B cell (primary cell): ENCODE measurements at regions not wholly inside any gene's neighbourhood (a gene's known extent, or its start where the extent isn't known, plus 50 kb on each side); places are given as distances from the start of the nearest gene placed in this dataset.
A peak's percentile ranks its signal among the peaks of the same experiment; 100 is the strongest.

ENCODE experiments used
- ATAC-seq: fragments of 200-7000 bp; cut with Tn5 transposase; one replicate; pipeline ENCODE4 v1.10.0; 2021; ENCODE audit warnings: low read depth, mild to moderate bottlenecking, moderate number of reproducible peaks, moderate library complexity
- CTCF ChIA-PET: fragments of 350-600 bp; sonication (Branson Sonifier 250); formaldehyde crosslinking; loops from one replicate; lab custom pipeline; 2021; ENCODE audit warnings: antibody characterized with exemption, inconsistent platforms; lab: Charles Lee
- POLR2A ChIA-PET: fragments of 350-600 bp; sonication (Branson Sonifier 250); formaldehyde crosslinking; loops from one replicate; lab custom pipeline; 2021; ENCODE audit warnings: antibody characterized with exemption; lab: Charles Lee
- DNase-seq: peaks from one replicate; pipeline ENCODE4 v3.0.0; 2013
- H2AFZ ChIP-seq: 2 replicates; pipeline ENCODE4 v1.6.1; 2012; ENCODE audit warnings: mild to moderate bottlenecking, low read depth, low read length; ENCODE audit not compliant: insufficient read depth, poor library complexity, severe bottlenecking
- H3K27ac ChIP-seq, 2 donors: 1 replicate in 1 of 2; 2 replicates in 1 of 2; pipeline ENCODE4 v1.5.1; 2012 to 2013; ENCODE audit warnings: low read length in 2 of 2, mild to moderate bottlenecking in 2 of 2, moderate library complexity in 1 of 2
- H3K27me3 ChIP-seq, 4 experiments: fragments of 200-600 bp in 1 of 4; sonication (generic) in 1 of 4; replicated peaks in 1 of 4; 1 replicate in 2 of 4; 2 replicates in 2 of 4; pipeline versions ENCODE4 v1.6.1 to v1.7.0; 2013 to 2016; ENCODE audit warnings: low read length in 3 of 4, mild to moderate bottlenecking in 2 of 4, mixed read lengths in 1 of 4, moderate library complexity in 1 of 4; ENCODE audit not compliant: insufficient read depth in 4 of 4, control insufficient read depth in 3 of 4; ENCODE audit errors: control extremely low read depth in 1 of 4
- H3K36me3 ChIP-seq, 2 experiments: replicated peaks in 1 of 2; 1 replicate in 1 of 2; 2 replicates in 1 of 2; pipeline versions ENCODE4 v1.6.1 to v1.7.1; 2013; ENCODE audit warnings: low read length in 1 of 2; ENCODE audit not compliant: insufficient read depth in 2 of 2, control insufficient read depth in 1 of 2; ENCODE audit errors: control extremely low read depth in 1 of 2, extremely low read depth in 1 of 2
- H3K4me1 ChIP-seq, 2 donors: fragments of 200-600 bp in 1 of 2; sonication (generic) in 1 of 2; 1 replicate in 1 of 2; 2 replicates in 1 of 2; pipeline versions ENCODE4 v1.5.1 to v1.6.1; 2013 to 2017; ENCODE audit warnings: low read length in 2 of 2; ENCODE audit not compliant: control insufficient read depth in 2 of 2, insufficient read depth in 2 of 2
- H3K4me2 ChIP-seq: replicated peaks from 2 replicates; pipeline ENCODE3; 2012; ENCODE audit warnings: mild to moderate bottlenecking, low read depth, low read length; ENCODE audit not compliant: poor library complexity, severe bottlenecking
- H3K4me3 ChIP-seq, 5 experiments: fragments of 200-600 bp in 1 of 5; sonication (generic) in 1 of 5; 1 replicate in 3 of 5; 2 replicates in 2 of 5; pipeline versions ENCODE4 v1.5.1 to v1.7.0; 2011 to 2016; ENCODE audit warnings: low read length in 4 of 5, mild to moderate bottlenecking in 4 of 5, low read depth in 2 of 5, control low read depth in 1 of 5, moderate library complexity in 1 of 5; ENCODE audit not compliant: insufficient read depth in 1 of 5; ENCODE audit errors: control extremely low read depth in 1 of 5, extremely low read depth in 1 of 5
- H3K79me2 ChIP-seq: fragments of 200-600 bp; sonication (generic); one replicate; pipeline ENCODE4 v1.6.0; 2016; ENCODE audit warnings: low read length; ENCODE audit not compliant: control insufficient read depth, insufficient read depth
- H3K9ac ChIP-seq: fragments of 200-600 bp; sonication (generic); 2 replicates; pipeline ENCODE4 v1.6.1; 2017; ENCODE audit warnings: mild to moderate bottlenecking, low read length, moderate library complexity
- H3K9me3 ChIP-seq, 3 donors: one replicate each; pipeline versions ENCODE4 v1.6.1 to v1.7.1; 2013; ENCODE audit warnings: low read length in 2 of 3; ENCODE audit not compliant: control insufficient read depth in 2 of 3, insufficient read depth in 1 of 3; ENCODE audit errors: control extremely low read depth in 1 of 3
- H4K20me1 ChIP-seq: 2 replicates; pipeline ENCODE4 v1.6.0; 2012; ENCODE audit warnings: mild to moderate bottlenecking, low read length; ENCODE audit not compliant: insufficient read depth, control insufficient read depth, poor library complexity, severe bottlenecking
- H3K27ac Mint-ChIP-seq: one replicate; pipeline ENCODE4 v1.8.0; 2021; ENCODE audit warnings: mixed read lengths
- H3K27me3 Mint-ChIP-seq: one replicate; pipeline ENCODE4 v1.8.0; 2021; ENCODE audit warnings: mixed read lengths
- H3K4me1 Mint-ChIP-seq: one replicate; pipeline ENCODE4 v1.8.0; 2021; ENCODE audit warnings: mixed read lengths
- H3K4me3 Mint-ChIP-seq: one replicate; pipeline ENCODE4 v1.8.0; 2021; ENCODE audit warnings: mixed read lengths
- H3K9me3 Mint-ChIP-seq: one replicate; pipeline ENCODE4 v1.8.0; 2022; ENCODE audit warnings: mixed read lengths; ENCODE audit not compliant: insufficient read depth
- CTCF ChIP-seq: fragments of 200-600 bp; IDR thresholded peaks from one replicate; pipeline ENCODE4 v1.8.0; 2022; ENCODE audit warnings: antibody characterized with exemption, mild to moderate bottlenecking
- EZH2 ChIP-seq: IDR thresholded peaks from 2 replicates; pipeline ENCODE4 v1.6.1; 2012; ENCODE audit warnings: borderline replicate concordance, low read depth, mild to moderate bottlenecking, moderate library complexity, low read length; ENCODE audit not compliant: insufficient read depth, poor library complexity, severe bottlenecking
- WGBS: methylation state at CpG from one replicate; pipeline ENCODE4 v1.1.5; 2013; ENCODE audit warnings: missing lambda C conversion rate; ENCODE audit not compliant: insufficient coverage; 5-methylcytosine and 5-hydroxymethylcytosine counted together
- intact Hi-C: fragments of 100-400 bp; cut with micrococcal nuclease; formaldehyde crosslinking; loops from one replicate; pipeline ENCODE4 v1.10.0; 2022

GRCh38 chr1:199015799-199016198, 377.0 kb downstream of the PTPRC start:
- H3K27me3 ChIP-seq: no peaks in the 10 kb centered on the region
- ChIA-PET POLR2A (no interaction called here), CTCF (no interaction called here)
- no peaks in the 10 kb centered on the region for H3K36me3 ChIP-seq
- 100% methylated on average over 1 of the region's 2 CpGs for WGBS
- Mint-ChIP-seq H3K27me3 (no peaks in the 10 kb centered on the region), H3K4me1 (peaks cover 8% of the 10 kb centered on the region), H3K9me3 (no peaks in the 10 kb centered on the region), H3K27ac (no peak overlapping the region), H3K4me3 (no peak overlapping the region)
- ATAC-seq: no peak
- H3K4me2 ChIP-seq: no peak overlapping the region
- no peaks in the 10 kb centered on the region for H4K20me1 ChIP-seq
- H3K4me1 ChIP-seq: peaks cover 3 to 7% of the 10 kb centered on the region in 2 donors
- H3K79me2 ChIP-seq: no peaks in the 10 kb centered on the region
- peak overlapping the region; percentile 10 for H2AFZ ChIP-seq
- intact Hi-C loops: no loop called here
- H3K9ac ChIP-seq: no peak overlapping the region
- H3K27ac ChIP-seq: no peak overlapping the region
- H3K9me3 ChIP-seq: no peaks in the 10 kb centered on the region
- no peak overlapping the region for H3K4me3 ChIP-seq
- TF ChIP-seq EZH2 (no peak), CTCF (no peak)
- DNase-seq: no peak

GRCh38 chr1:199018471-199019135, 379.8 kb downstream of the PTPRC start:
- no peaks in the 10 kb centered on the region for H3K9me3 Mint-ChIP-seq
- Histone ChIP-seq H3K4me2 (no peak overlapping the region), H3K9ac (no peak overlapping the region), H3K4me1 (peaks cover 7 to 19% of the 10 kb centered on the region in 2 donors), H3K27ac (no peak overlapping the region), H3K9me3 (no peaks in the 10 kb centered on the region), H3K36me3 (no peaks in the 10 kb centered on the region), H3K4me3 (no peak overlapping the region), H3K27me3 (no peaks in the 10 kb centered on the region), H2AFZ (no peak overlapping the region), H3K79me2 (no peaks in the 10 kb centered on the region), H4K20me1 (no peaks in the 10 kb centered on the region)
- 71% methylated on average over 1 of the region's 2 CpGs for WGBS
- CTCF ChIA-PET: interaction anchor here (1.1 kb wide), 1 partner anchor 94 kb away, joined by 3 read pairs; no protein-coding TSS in a partner anchor
- DNase-seq: no peak
- POLR2A ChIA-PET: no interaction called here
- intact Hi-C loops: no loop called here
- no peak for ATAC-seq
- peaks cover 10% of the 10 kb centered on the region for H3K4me1 Mint-ChIP-seq
- H3K27me3 Mint-ChIP-seq: no peaks in the 10 kb centered on the region
- H3K4me3 Mint-ChIP-seq: no peak overlapping the region
- TF ChIP-seq CTCF (no peak), EZH2 (no peak)
- no peak overlapping the region for H3K27ac Mint-ChIP-seq
